B cell (primary cell): ENCODE measurements at regions not wholly inside any gene's neighbourhood (a gene's known extent, or its start where the extent isn't known, plus 50 kb on each side); places are given as distances from the start of the nearest gene placed in this dataset.

Experiments
- ATAC-seq: fragments of 200-7000 bp; cut with Tn5 transposase; one replicate; pipeline ENCODE4 v1.10.0; 2021; ENCODE audit warnings: low read depth, mild to moderate bottlenecking, moderate number of reproducible peaks, moderate library complexity
- CTCF ChIA-PET: fragments of 350-600 bp; sonication (Branson Sonifier 250); formaldehyde crosslinking; loops from one replicate; lab custom pipeline; 2021; ENCODE audit warnings: antibody characterized with exemption, inconsistent platforms; lab: Charles Lee
- POLR2A ChIA-PET: fragments of 350-600 bp; sonication (Branson Sonifier 250); formaldehyde crosslinking; loops from one replicate; lab custom pipeline; 2021; ENCODE audit warnings: antibody characterized with exemption; lab: Charles Lee
- DNase-seq: peaks from one replicate; pipeline ENCODE4 v3.0.0; 2013
- H2AFZ ChIP-seq: 2 replicates; pipeline ENCODE4 v1.6.1; 2012; ENCODE audit warnings: mild to moderate bottlenecking, low read depth, low read length; ENCODE audit not compliant: insufficient read depth, poor library complexity, severe bottlenecking
- H3K27ac ChIP-seq, 2 donors: 1 replicate in 1 of 2; 2 replicates in 1 of 2; pipeline ENCODE4 v1.5.1; 2012 to 2013; ENCODE audit warnings: low read length in 2 of 2, mild to moderate bottlenecking in 2 of 2, moderate library complexity in 1 of 2
- H3K27me3 ChIP-seq, 4 experiments: fragments of 200-600 bp in 1 of 4; sonication (generic) in 1 of 4; replicated peaks in 1 of 4; 1 replicate in 2 of 4; 2 replicates in 2 of 4; pipeline versions ENCODE4 v1.6.1 to v1.7.0; 2013 to 2016; ENCODE audit warnings: low read length in 3 of 4, mild to moderate bottlenecking in 2 of 4, mixed read lengths in 1 of 4, moderate library complexity in 1 of 4; ENCODE audit not compliant: insufficient read depth in 4 of 4, control insufficient read depth in 3 of 4; ENCODE audit errors: control extremely low read depth in 1 of 4
- H3K36me3 ChIP-seq, 2 experiments: replicated peaks in 1 of 2; 1 replicate in 1 of 2; 2 replicates in 1 of 2; pipeline versions ENCODE4 v1.6.1 to v1.7.1; 2013; ENCODE audit warnings: low read length in 1 of 2; ENCODE audit not compliant: insufficient read depth in 2 of 2, control insufficient read depth in 1 of 2; ENCODE audit errors: control extremely low read depth in 1 of 2, extremely low read depth in 1 of 2
- H3K4me1 ChIP-seq, 2 donors: fragments of 200-600 bp in 1 of 2; sonication (generic) in 1 of 2; 1 replicate in 1 of 2; 2 replicates in 1 of 2; pipeline versions ENCODE4 v1.5.1 to v1.6.1; 2013 to 2017; ENCODE audit warnings: low read length in 2 of 2; ENCODE audit not compliant: control insufficient read depth in 2 of 2, insufficient read depth in 2 of 2
- H3K4me2 ChIP-seq: replicated peaks from 2 replicates; pipeline ENCODE3; 2012; ENCODE audit warnings: mild to moderate bottlenecking, low read depth, low read length; ENCODE audit not compliant: poor library complexity, severe bottlenecking
- H3K4me3 ChIP-seq, 5 experiments: fragments of 200-600 bp in 1 of 5; sonication (generic) in 1 of 5; 1 replicate in 3 of 5; 2 replicates in 2 of 5; pipeline versions ENCODE4 v1.5.1 to v1.7.0; 2011 to 2016; ENCODE audit warnings: low read length in 4 of 5, mild to moderate bottlenecking in 4 of 5, low read depth in 2 of 5, control low read depth in 1 of 5, moderate library complexity in 1 of 5; ENCODE audit not compliant: insufficient read depth in 1 of 5; ENCODE audit errors: control extremely low read depth in 1 of 5, extremely low read depth in 1 of 5
- H3K79me2 ChIP-seq: fragments of 200-600 bp; sonication (generic); one replicate; pipeline ENCODE4 v1.6.0; 2016; ENCODE audit warnings: low read length; ENCODE audit not compliant: control insufficient read depth, insufficient read depth
- H3K9ac ChIP-seq: fragments of 200-600 bp; sonication (generic); 2 replicates; pipeline ENCODE4 v1.6.1; 2017; ENCODE audit warnings: mild to moderate bottlenecking, low read length, moderate library complexity
- H3K9me3 ChIP-seq, 3 donors: one replicate each; pipeline versions ENCODE4 v1.6.1 to v1.7.1; 2013; ENCODE audit warnings: low read length in 2 of 3; ENCODE audit not compliant: control insufficient read depth in 2 of 3, insufficient read depth in 1 of 3; ENCODE audit errors: control extremely low read depth in 1 of 3
- H4K20me1 ChIP-seq: 2 replicates; pipeline ENCODE4 v1.6.0; 2012; ENCODE audit warnings: mild to moderate bottlenecking, low read length; ENCODE audit not compliant: insufficient read depth, control insufficient read depth, poor library complexity, severe bottlenecking
- H3K27ac Mint-ChIP-seq: one replicate; pipeline ENCODE4 v1.8.0; 2021; ENCODE audit warnings: mixed read lengths
- H3K27me3 Mint-ChIP-seq: one replicate; pipeline ENCODE4 v1.8.0; 2021; ENCODE audit warnings: mixed read lengths
- H3K4me1 Mint-ChIP-seq: one replicate; pipeline ENCODE4 v1.8.0; 2021; ENCODE audit warnings: mixed read lengths
- H3K4me3 Mint-ChIP-seq: one replicate; pipeline ENCODE4 v1.8.0; 2021; ENCODE audit warnings: mixed read lengths
- H3K9me3 Mint-ChIP-seq: one replicate; pipeline ENCODE4 v1.8.0; 2022; ENCODE audit warnings: mixed read lengths; ENCODE audit not compliant: insufficient read depth
- CTCF ChIP-seq: fragments of 200-600 bp; IDR thresholded peaks from one replicate; pipeline ENCODE4 v1.8.0; 2022; ENCODE audit warnings: antibody characterized with exemption, mild to moderate bottlenecking
- EZH2 ChIP-seq: IDR thresholded peaks from 2 replicates; pipeline ENCODE4 v1.6.1; 2012; ENCODE audit warnings: borderline replicate concordance, low read depth, mild to moderate bottlenecking, moderate library complexity, low read length; ENCODE audit not compliant: insufficient read depth, poor library complexity, severe bottlenecking
- WGBS: methylation state at CpG from one replicate; pipeline ENCODE4 v1.1.5; 2013; ENCODE audit warnings: missing lambda C conversion rate; ENCODE audit not compliant: insufficient coverage; 5-methylcytosine and 5-hydroxymethylcytosine counted together
- intact Hi-C: fragments of 100-400 bp; cut with micrococcal nuclease; formaldehyde crosslinking; loops from one replicate; pipeline ENCODE4 v1.10.0; 2022

GRCh38 chr9:30349526-30350513, 2034.6 kb upstream of the ACO1 start:
- Mint-ChIP-seq H3K27me3 (no peaks in the 10 kb centered on the region), H3K4me1 (no peaks in the 10 kb centered on the region), H3K4me3 (no peak overlapping the region), H3K27ac (no peak overlapping the region), H3K9me3 (no peaks in the 10 kb centered on the region)
- no peak for DNase-seq
- Histone ChIP-seq H4K20me1 (no peaks in the 10 kb centered on the region), H3K9me3 (peaks cover 0 to 13% (median 0%) of the 10 kb centered on the region in 3 donors), H3K27me3 (no peaks in the 10 kb centered on the region), H3K79me2 (no peaks in the 10 kb centered on the region), H3K4me3 (no peak overlapping the region), H3K27ac (no peak overlapping the region), H3K9ac (no peak overlapping the region), H3K36me3 (no peaks in the 10 kb centered on the region), H3K4me2 (no peak overlapping the region), H2AFZ (no peak overlapping the region), H3K4me1 (no peaks in the 10 kb centered on the region)
- TF ChIP-seq EZH2: no peak
- TF ChIP-seq CTCF: no peak
- intact Hi-C loops: no loop called here
- no peak for ATAC-seq
- ChIA-PET CTCF (no interaction called here), POLR2A (no interaction called here)
- WGBS: 91% methylated on average over 17 of the region's 19 CpGs

DNA sequence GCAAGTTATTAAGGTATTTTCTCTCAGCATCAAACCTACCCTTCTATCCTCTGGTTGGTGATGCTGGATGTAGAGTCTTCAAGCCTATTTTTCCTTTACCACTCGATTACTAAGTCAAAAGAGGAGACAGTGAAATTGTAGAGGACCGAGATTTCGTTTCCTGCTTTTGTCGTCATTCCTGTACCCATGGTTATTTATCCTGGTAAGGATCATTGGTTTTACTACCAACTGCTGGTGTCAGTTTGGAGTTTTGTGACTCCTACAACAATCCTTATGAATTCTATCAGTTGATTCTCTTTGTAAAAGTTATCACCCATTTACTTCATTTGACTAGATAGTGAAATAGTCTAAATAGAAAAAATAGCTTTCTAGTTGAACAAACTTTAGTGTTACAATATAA, 2028.2 kb upstream of the ACO1 start:
- H3K4me1 Mint-ChIP-seq: no peaks in the 10 kb centered on the region
- no peak for ATAC-seq
- Histone ChIP-seq H3K4me1 (no peaks in the 10 kb centered on the region), H3K27me3 (no peaks in the 10 kb centered on the region), H3K9ac (no peak overlapping the region), H3K4me2 (no peak overlapping the region), H3K9me3 (no peaks in the 10 kb centered on the region), H3K27ac (no peak overlapping the region), H2AFZ (no peak overlapping the region), H3K36me3 (no peaks in the 10 kb centered on the region), H3K4me3 (no peak overlapping the region), H3K79me2 (no peaks in the 10 kb centered on the region), H4K20me1 (no peaks in the 10 kb centered on the region)
- DNase-seq: no peak
- POLR2A ChIA-PET: no interaction called here
- no peaks in the 10 kb centered on the region for H3K27me3 Mint-ChIP-seq
- H3K4me3 Mint-ChIP-seq: no peak overlapping the region
- WGBS: no CpG with 5 or more reads among the region's 4 CpGs
- CTCF ChIA-PET: no interaction called here
- no peak overlapping the region for H3K27ac Mint-ChIP-seq
- TF ChIP-seq EZH2 (no peak), CTCF (no peak)
- intact Hi-C loops: no loop called here
- no peaks in the 10 kb centered on the region for H3K9me3 Mint-ChIP-seq
